Liver (tissue), 3 donors: ENCODE measurements at regions not wholly inside any gene's neighbourhood (a gene's known extent, or its start where the extent isn't known, plus 50 kb on each side); places are given as distances from the start of the nearest gene placed in this dataset.
A peak's percentile ranks its signal among the peaks of the same experiment; 100 is the strongest.

Experiments used
- ATF3 ChIP-seq: IDR thresholded peaks from 2 replicates; pipeline ENCODE4 v1.6.1; 2016; ENCODE audit warnings: antibody characterized with exemption
- EGR1 ChIP-seq, 2 donors: IDR thresholded peaks; 2 replicates each; pipeline ENCODE4 v1.6.1; 2016 to 2018; ENCODE audit warnings: antibody characterized with exemption in 2 of 2, low read depth in 2 of 2
- FOXA1 ChIP-seq: IDR thresholded peaks from 2 replicates; pipeline ENCODE4 v1.6.1; 2016; ENCODE audit warnings: antibody characterized with exemption
- GABPA ChIP-seq, 2 donors: IDR thresholded peaks in 1 of 2; conservative IDR thresholded peaks in 1 of 2; 2 replicates each; pipeline ENCODE4 v1.6.1; 2016; ENCODE audit warnings: antibody characterized with exemption in 2 of 2, mild to moderate bottlenecking in 1 of 2, moderate library complexity in 1 of 2
- JUND ChIP-seq, 2 donors: IDR thresholded peaks; 2 replicates each; pipeline ENCODE4 v1.6.1; 2016; ENCODE audit warnings: antibody characterized with exemption in 2 of 2
- RAD21 ChIP-seq, 2 donors: IDR thresholded peaks; 2 replicates each; pipeline ENCODE4 v1.6.1; 2016; ENCODE audit warnings: antibody characterized with exemption in 2 of 2, mild to moderate bottlenecking in 2 of 2
- REST ChIP-seq: IDR thresholded peaks from 2 replicates; pipeline ENCODE4 v1.6.1; 2016; ENCODE audit warnings: antibody characterized with exemption, mild to moderate bottlenecking
- TAF1 ChIP-seq: conservative IDR thresholded peaks from 2 replicates; pipeline ENCODE4 v1.6.1; 2016; ENCODE audit warnings: antibody characterized with exemption, mild to moderate bottlenecking
- YY1 ChIP-seq: IDR thresholded peaks from 2 replicates; pipeline ENCODE4 v1.6.1; 2016; ENCODE audit warnings: antibody characterized with exemption, mild to moderate bottlenecking
- TF ChIP-seq, protein P1 (sequence below): fragments of 150-350 bp; IDR thresholded peaks from 2 replicates; pipeline ENCODE4 v1.5.1; 2017; ENCODE audit warnings: improper control_type of control experiment, low read depth, low read length; ENCODE audit not compliant: missing input control
- TF ChIP-seq, protein P2 (sequence below): IDR thresholded peaks from 2 replicates; pipeline ENCODE4 v1.6.1; 2016; ENCODE audit warnings: antibody characterized with exemption
- donor health status: healthy.
- donor health status: healthy.

DNA sequence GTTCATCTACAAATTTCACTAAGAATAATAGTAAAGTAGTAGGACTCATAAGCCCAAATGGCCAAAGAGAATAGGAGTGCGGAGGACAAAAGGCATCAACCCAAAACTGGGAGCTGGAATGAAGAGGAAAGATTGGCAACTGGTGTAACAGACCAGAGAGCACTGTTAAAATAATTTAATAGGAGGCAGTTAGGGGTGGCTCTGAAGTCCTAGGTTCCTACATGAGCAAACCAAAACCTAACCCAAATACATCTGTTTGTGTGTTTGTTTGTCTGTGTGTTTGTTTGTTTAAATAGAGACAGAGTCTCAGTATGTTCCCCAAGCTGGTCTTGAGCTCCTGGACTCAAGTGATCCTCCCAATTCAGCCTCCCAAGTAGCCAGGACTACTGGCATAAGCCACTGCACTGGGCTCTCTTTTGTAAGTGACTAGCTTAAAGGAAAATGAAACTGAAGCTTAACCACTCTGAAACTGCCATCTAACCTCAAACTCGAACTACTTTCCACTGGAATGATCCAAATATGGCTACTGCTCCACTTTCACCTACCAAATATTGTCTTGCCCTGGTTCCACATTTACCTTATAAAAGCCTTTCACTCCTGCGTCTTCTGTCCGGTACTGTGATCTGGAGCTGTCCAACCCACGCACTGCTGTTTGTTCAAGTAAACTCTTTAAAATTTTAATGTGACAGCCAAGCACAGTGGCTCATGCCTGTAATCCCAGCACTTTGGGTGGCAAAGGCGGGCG, 94.9 kb downstream of the AKR1D1 start:
- TF ChIP-seq YY1: no peak
- TF ChIP-seq, protein P1, sequence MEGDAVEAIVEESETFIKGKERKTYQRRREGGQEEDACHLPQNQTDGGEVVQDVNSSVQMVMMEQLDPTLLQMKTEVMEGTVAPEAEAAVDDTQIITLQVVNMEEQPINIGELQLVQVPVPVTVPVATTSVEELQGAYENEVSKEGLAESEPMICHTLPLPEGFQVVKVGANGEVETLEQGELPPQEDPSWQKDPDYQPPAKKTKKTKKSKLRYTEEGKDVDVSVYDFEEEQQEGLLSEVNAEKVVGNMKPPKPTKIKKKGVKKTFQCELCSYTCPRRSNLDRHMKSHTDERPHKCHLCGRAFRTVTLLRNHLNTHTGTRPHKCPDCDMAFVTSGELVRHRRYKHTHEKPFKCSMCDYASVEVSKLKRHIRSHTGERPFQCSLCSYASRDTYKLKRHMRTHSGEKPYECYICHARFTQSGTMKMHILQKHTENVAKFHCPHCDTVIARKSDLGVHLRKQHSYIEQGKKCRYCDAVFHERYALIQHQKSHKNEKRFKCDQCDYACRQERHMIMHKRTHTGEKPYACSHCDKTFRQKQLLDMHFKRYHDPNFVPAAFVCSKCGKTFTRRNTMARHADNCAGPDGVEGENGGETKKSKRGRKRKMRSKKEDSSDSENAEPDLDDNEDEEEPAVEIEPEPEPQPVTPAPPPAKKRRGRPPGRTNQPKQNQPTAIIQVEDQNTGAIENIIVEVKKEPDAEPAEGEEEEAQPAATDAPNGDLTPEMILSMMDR: no peak
- no peak for TF ChIP-seq JUND (IDR thresholded peaks at IDR 0.05)
- TF ChIP-seq, protein P2, sequence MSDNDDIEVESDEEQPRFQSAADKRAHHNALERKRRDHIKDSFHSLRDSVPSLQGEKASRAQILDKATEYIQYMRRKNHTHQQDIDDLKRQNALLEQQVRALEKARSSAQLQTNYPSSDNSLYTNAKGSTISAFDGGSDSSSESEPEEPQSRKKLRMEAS: no peak
- TF ChIP-seq REST: peak; percentile 81
- no peak for TF ChIP-seq FOXA1
- no peak for TF ChIP-seq TAF1
- TF ChIP-seq EGR1 (IDR thresholded peaks at IDR 0.05; ENCODE audit: low read depth in 2 of 2): no peak
- TF ChIP-seq ATF3: no peak
- TF ChIP-seq RAD21 (IDR thresholded peaks at IDR 0.05): no peak
- TF ChIP-seq GABPA (IDR thresholded peaks at IDR 0.05 in 1 of 2, conservative IDR thresholded peaks at IDR 0.05 in 1 of 2): no peak
